HEK293 (cell line): ENCODE measurements at regions not wholly inside any gene's neighbourhood (a gene's known extent, or its start where the extent isn't known, plus 50 kb on each side); places are given as distances from the start of the nearest gene placed in this dataset.

Experiments used
- CTCF ChIA-PET: fragments of 350-600 bp; formaldehyde crosslinking; extraction: SDS; loops from one replicate; lab custom pipeline; 2021; ENCODE audit warnings: antibody characterized with exemption; lab: Yijun Ruan, JAX
- POLR2A ChIA-PET: fragments of 300-600 bp; formaldehyde crosslinking; extraction: SDS; loops from one replicate; lab custom pipeline; 2020; ENCODE audit warnings: antibody characterized with exemption, inconsistent platforms; lab: Yijun Ruan, JAX
- H3K27ac ChIP-seq: fragments of 200-500 bp; sonication (Bioruptor generic); 2 replicates; pipeline ENCODE4 v1.5.1; 2014; ENCODE audit warnings: low read depth, low read length, control low read depth, inconsistent platforms; ENCODE audit errors: extremely low read depth
- H3K36me3 ChIP-seq, 2 experiments: fragments of 200-500 bp in 1 of 2; sonication (Bioruptor generic) in 1 of 2; 1 replicate in 1 of 2; 2 replicates in 1 of 2; pipeline ENCODE4 v1.5.1; 2014 to 2017; ENCODE audit warnings: inconsistent platforms in 2 of 2, low read length in 2 of 2; ENCODE audit not compliant: control insufficient read depth in 2 of 2, insufficient read depth in 1 of 2
- H3K4me1 ChIP-seq: fragments of 200-500 bp; sonication (Bioruptor generic); 2 replicates; pipeline ENCODE4 v1.5.1; 2014; ENCODE audit warnings: mild to moderate bottlenecking, low read length, inconsistent platforms; ENCODE audit not compliant: control insufficient read depth, insufficient read depth
- H3K4me3 ChIP-seq: 2 replicates; pipeline ENCODE4 v1.5.1; 2011; ENCODE audit warnings: low read depth, mild to moderate bottlenecking, control low read depth, low read length, moderate library complexity
- H3K9me3 ChIP-seq: fragments of 200-500 bp; sonication (Bioruptor generic); 2 replicates; pipeline ENCODE4 v1.5.1; 2014; ENCODE audit warnings: low read depth, low read length, inconsistent platforms; ENCODE audit not compliant: control insufficient read depth, insufficient read depth
- BCL11B ChIP-seq: fragments of 450-650 bp; formaldehyde crosslinking; IDR thresholded peaks from 2 replicates; pipeline ENCODE4 v1.5.1; 2016; ENCODE audit warnings: low read depth, missing biosample characterization, missing genetic modification characterization
- BCL6B ChIP-seq: fragments of 450-650 bp; formaldehyde crosslinking; IDR thresholded peaks from 2 replicates; pipeline ENCODE4 v1.5.1; 2017; ENCODE audit warnings: missing biosample characterization, missing genetic modification characterization
- FEZF1 ChIP-seq: fragments of 450-650 bp; formaldehyde crosslinking; IDR thresholded peaks from 2 replicates; pipeline ENCODE4 v1.5.1; 2016; ENCODE audit warnings: missing biosample characterization, missing genetic modification characterization
- GLI2 ChIP-seq: fragments of 450-650 bp; formaldehyde crosslinking; IDR thresholded peaks from 2 replicates; pipeline ENCODE4; 2017; ENCODE audit warnings: missing biosample characterization, missing genetic modification characterization, low read depth, borderline replicate concordance
- GLI4 ChIP-seq: fragments of 450-650 bp; formaldehyde crosslinking; IDR thresholded peaks from 2 replicates; pipeline ENCODE4 v1.5.1; 2016; ENCODE audit warnings: missing biosample characterization, missing genetic modification characterization
- IKZF3 ChIP-seq: fragments of 450-650 bp; IDR thresholded peaks from 2 replicates; pipeline ENCODE4 v1.5.0; 2018; ENCODE audit warnings: missing biosample characterization, mild to moderate bottlenecking, missing genetic modification characterization, moderate library complexity
- INSM2 ChIP-seq: fragments of 450-650 bp; formaldehyde crosslinking; IDR thresholded peaks from 2 replicates; pipeline ENCODE4 v1.5.1; 2016; ENCODE audit warnings: missing biosample characterization, missing genetic modification characterization
- REPIN1 ChIP-seq: fragments of 450-650 bp; formaldehyde crosslinking; IDR thresholded peaks from 2 replicates; pipeline ENCODE4 v1.5.1; 2017; ENCODE audit warnings: missing biosample characterization, missing genetic modification characterization, low read depth
- SP2 ChIP-seq: fragments of 450-650 bp; formaldehyde crosslinking; IDR thresholded peaks from 2 replicates; pipeline ENCODE4 v1.5.1; 2016; ENCODE audit warnings: missing biosample characterization, missing genetic modification characterization
- TCF7L2 ChIP-seq: IDR thresholded peaks from 2 replicates; pipeline ENCODE4 v1.6.1; 2011; ENCODE audit warnings: low read depth, mild to moderate bottlenecking, inconsistent platforms, low read length, moderate library complexity, borderline replicate concordance
- ZBTB17 ChIP-seq: fragments of 450-650 bp; formaldehyde crosslinking; IDR thresholded peaks from 2 replicates; pipeline ENCODE4 v1.5.1; 2016; ENCODE audit warnings: missing biosample characterization, missing genetic modification characterization
- ZNF155 ChIP-seq: fragments of 450-650 bp; formaldehyde crosslinking; IDR thresholded peaks from 2 replicates; pipeline ENCODE4 v1.5.1; 2016; ENCODE audit warnings: missing biosample characterization, missing genetic modification characterization
- ZNF16 ChIP-seq: fragments of 450-650 bp; formaldehyde crosslinking; IDR thresholded peaks from 2 replicates; pipeline ENCODE4 v1.5.1; 2016; ENCODE audit warnings: low read depth, missing biosample characterization, missing genetic modification characterization
- ZNF169 ChIP-seq: fragments of 450-650 bp; formaldehyde crosslinking; IDR thresholded peaks from 2 replicates; pipeline ENCODE4 v1.5.1; 2016; ENCODE audit warnings: missing biosample characterization, missing genetic modification characterization
- ZNF221 ChIP-seq: fragments of 450-650 bp; formaldehyde crosslinking; IDR thresholded peaks from 2 replicates; pipeline ENCODE4 v1.5.1; 2017; ENCODE audit warnings: missing biosample characterization, missing genetic modification characterization, borderline replicate concordance
- ZNF23 ChIP-seq: fragments of 450-650 bp; formaldehyde crosslinking; IDR thresholded peaks from 2 replicates; pipeline ENCODE4 v1.5.1; 2016; ENCODE audit warnings: missing biosample characterization, missing genetic modification characterization, borderline replicate concordance
- ZNF26 ChIP-seq: fragments of 450-650 bp; formaldehyde crosslinking; IDR thresholded peaks from 2 replicates; pipeline ENCODE4 v1.5.1; 2016; ENCODE audit warnings: missing biosample characterization, missing genetic modification characterization
- ZNF341 ChIP-seq: fragments of 450-650 bp; formaldehyde crosslinking; IDR thresholded peaks from 2 replicates; pipeline ENCODE4; 2016; ENCODE audit warnings: low read depth, missing biosample characterization, missing genetic modification characterization
- ZNF366 ChIP-seq: fragments of 450-650 bp; formaldehyde crosslinking; conservative IDR thresholded peaks from 2 replicates; pipeline ENCODE4 v1.5.1; 2016; ENCODE audit warnings: missing biosample characterization, missing genetic modification characterization
- ZNF529 ChIP-seq: fragments of 450-650 bp; formaldehyde crosslinking; IDR thresholded peaks from 2 replicates; pipeline ENCODE4 v1.5.1; 2017; ENCODE audit warnings: missing genetic modification characterization, missing biosample characterization; ENCODE audit not compliant: insufficient replicate concordance
- ZNF549 ChIP-seq: fragments of 450-650 bp; IDR thresholded peaks from 2 replicates; pipeline ENCODE4 v1.5.1; 2018; ENCODE audit warnings: missing biosample characterization, missing genetic modification characterization, mild to moderate bottlenecking, inconsistent platforms, moderate library complexity
- ZNF561 ChIP-seq: fragments of 450-650 bp; IDR thresholded peaks from 2 replicates; pipeline ENCODE4 v1.5.1; 2018; ENCODE audit warnings: missing biosample characterization, missing genetic modification characterization, borderline replicate concordance
- ZNF670 ChIP-seq: fragments of 450-650 bp; formaldehyde crosslinking; IDR thresholded peaks from 2 replicates; pipeline ENCODE4 v1.5.1; 2016; ENCODE audit warnings: missing biosample characterization, missing genetic modification characterization, low read depth
- ZNF837 ChIP-seq: fragments of 450-650 bp; formaldehyde crosslinking; IDR thresholded peaks from 2 replicates; pipeline ENCODE4 v1.5.1; 2016; ENCODE audit warnings: missing biosample characterization, missing genetic modification characterization
- ZSCAN30 ChIP-seq: fragments of 450-650 bp; IDR thresholded peaks from 2 replicates; pipeline ENCODE4 v1.5.1; 2018; ENCODE audit warnings: missing biosample characterization, mild to moderate bottlenecking, missing genetic modification characterization, moderate library complexity
- TF ChIP-seq, protein P1 (sequence below): fragments of 450-650 bp; formaldehyde crosslinking; IDR thresholded peaks from 2 replicates; pipeline ENCODE4 v1.5.1; 2017; ENCODE audit warnings: missing biosample characterization, missing genetic modification characterization
- TF ChIP-seq, protein P2 (sequence below): fragments of 450-650 bp; formaldehyde crosslinking; IDR thresholded peaks from 2 replicates; pipeline ENCODE4 v1.5.1; 2017; ENCODE audit warnings: missing biosample characterization, missing genetic modification characterization

- Histone ChIP-seq H3K4me3 (no peak overlapping the region), H3K27ac (no peak overlapping the region), H3K4me1 (no peaks in the 10 kb centered on the region), H3K9me3 (no peaks in the 10 kb centered on the region), H3K36me3 (no peaks in the 10 kb centered on the region)
- POLR2A ChIA-PET: no interaction called here
- CTCF ChIA-PET: interaction anchor here (0.6 kb wide), 1 partner anchor 423 kb away, joined by 3 read pairs; no protein-coding TSS in a partner anchor
- TF ChIP-seq INSM2 (tag by site-specific recombination) (no peak), ZNF26 (tag by site-specific recombination) (no peak), ZNF155 (tag by site-specific recombination) (no peak), ZNF549 (tag by site-specific recombination) (no peak), BCL11B (tag by site-specific recombination) (no peak), ZNF341 (tag by site-specific recombination) (no peak), ZNF366 (tag by site-specific recombination) (no peak), ZNF837 (tag by site-specific recombination) (no peak), ZNF16 (tag by site-specific recombination) (no peak), GLI4 (no peak), ZSCAN30 (no peak), ZNF221 (no peak), TCF7L2 (no peak), REPIN1 (tag by site-specific recombination) (no peak)
- TF ChIP-seq, protein P1, sequence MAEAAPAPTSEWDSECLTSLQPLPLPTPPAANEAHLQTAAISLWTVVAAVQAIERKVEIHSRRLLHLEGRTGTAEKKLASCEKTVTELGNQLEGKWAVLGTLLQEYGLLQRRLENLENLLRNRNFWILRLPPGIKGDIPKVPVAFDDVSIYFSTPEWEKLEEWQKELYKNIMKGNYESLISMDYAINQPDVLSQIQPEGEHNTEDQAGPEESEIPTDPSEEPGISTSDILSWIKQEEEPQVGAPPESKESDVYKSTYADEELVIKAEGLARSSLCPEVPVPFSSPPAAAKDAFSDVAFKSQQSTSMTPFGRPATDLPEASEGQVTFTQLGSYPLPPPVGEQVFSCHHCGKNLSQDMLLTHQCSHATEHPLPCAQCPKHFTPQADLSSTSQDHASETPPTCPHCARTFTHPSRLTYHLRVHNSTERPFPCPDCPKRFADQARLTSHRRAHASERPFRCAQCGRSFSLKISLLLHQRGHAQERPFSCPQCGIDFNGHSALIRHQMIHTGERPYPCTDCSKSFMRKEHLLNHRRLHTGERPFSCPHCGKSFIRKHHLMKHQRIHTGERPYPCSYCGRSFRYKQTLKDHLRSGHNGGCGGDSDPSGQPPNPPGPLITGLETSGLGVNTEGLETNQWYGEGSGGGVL: no peak
These were observed 469.2 kb upstream of the WWC1 start for GRCh38 chr5:167822241-167822640.

DNA sequence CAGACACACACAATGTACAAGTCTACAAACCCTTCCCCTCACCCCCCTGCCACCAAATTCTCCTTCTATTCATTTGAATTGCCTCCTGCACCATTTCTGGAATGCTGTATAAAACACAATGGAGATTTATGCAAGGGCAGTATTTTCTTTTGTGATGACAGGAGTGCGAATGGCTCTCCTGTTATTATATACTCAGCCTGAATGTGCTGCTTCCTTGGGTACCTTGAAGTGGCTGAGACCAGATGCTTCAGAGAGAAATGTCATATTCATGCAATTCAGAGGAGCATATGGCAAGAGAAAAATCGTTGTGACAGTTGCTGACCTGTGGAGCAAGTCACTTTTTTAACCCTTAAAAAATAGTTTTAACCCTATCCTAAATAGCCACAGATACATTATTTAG lies 468.0 kb upstream of the WWC1 start:
- Histone ChIP-seq H3K36me3 (no peaks in the 10 kb centered on the region), H3K4me3 (no peak overlapping the region), H3K9me3 (no peaks in the 10 kb centered on the region), H3K27ac (no peak overlapping the region), H3K4me1 (no peaks in the 10 kb centered on the region)
- POLR2A ChIA-PET: no interaction called here
- CTCF ChIA-PET: no interaction called here
- no peak for TF ChIP-seq ZBTB17 (tag by site-specific recombination)
- no peak for TF ChIP-seq IKZF3
- no peak for TF ChIP-seq ZNF529 (tag by site-specific recombination)
- TF ChIP-seq ZNF23 (tag by site-specific recombination): no peak
- no peak for TF ChIP-seq FEZF1 (tag by site-specific recombination)
- no peak for TF ChIP-seq ZNF670 (tag by site-specific recombination)
- TF ChIP-seq GLI2 (tag by site-specific recombination): no peak
- no peak for TF ChIP-seq ZNF169 (tag by site-specific recombination)
- TF ChIP-seq SP2 (tag by site-specific recombination): no peak
- no peak for TF ChIP-seq ZNF561
- no peak for TF ChIP-seq REPIN1 (tag by site-specific recombination)
- TF ChIP-seq, protein P2, sequence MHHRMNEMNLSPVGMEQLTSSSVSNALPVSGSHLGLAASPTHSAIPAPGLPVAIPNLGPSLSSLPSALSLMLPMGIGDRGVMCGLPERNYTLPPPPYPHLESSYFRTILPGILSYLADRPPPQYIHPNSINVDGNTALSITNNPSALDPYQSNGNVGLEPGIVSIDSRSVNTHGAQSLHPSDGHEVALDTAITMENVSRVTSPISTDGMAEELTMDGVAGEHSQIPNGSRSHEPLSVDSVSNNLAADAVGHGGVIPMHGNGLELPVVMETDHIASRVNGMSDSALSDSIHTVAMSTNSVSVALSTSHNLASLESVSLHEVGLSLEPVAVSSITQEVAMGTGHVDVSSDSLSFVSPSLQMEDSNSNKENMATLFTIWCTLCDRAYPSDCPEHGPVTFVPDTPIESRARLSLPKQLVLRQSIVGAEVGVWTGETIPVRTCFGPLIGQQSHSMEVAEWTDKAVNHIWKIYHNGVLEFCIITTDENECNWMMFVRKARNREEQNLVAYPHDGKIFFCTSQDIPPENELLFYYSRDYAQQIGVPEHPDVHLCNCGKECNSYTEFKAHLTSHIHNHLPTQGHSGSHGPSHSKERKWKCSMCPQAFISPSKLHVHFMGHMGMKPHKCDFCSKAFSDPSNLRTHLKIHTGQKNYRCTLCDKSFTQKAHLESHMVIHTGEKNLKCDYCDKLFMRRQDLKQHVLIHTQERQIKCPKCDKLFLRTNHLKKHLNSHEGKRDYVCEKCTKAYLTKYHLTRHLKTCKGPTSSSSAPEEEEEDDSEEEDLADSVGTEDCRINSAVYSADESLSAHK: no peak
- no peak for TF ChIP-seq BCL6B (tag by site-specific recombination)
